ENCODE measurements at regions not wholly inside any gene's neighbourhood (a gene's known extent, or its start where the extent isn't known, plus 50 kb on each side); places are given as distances from the start of the nearest gene placed in this dataset.

GRCh38 chrX:139020801-139021200 is 309.3 kb upstream of the FGF13 start:
- no peak overlapping the region for H3K4me3 Mint-ChIP-seq

GRCh38 chrX:139018436-139018835 is 306.9 kb upstream of the FGF13 start:
- H3K4me3 ChIP-seq (ENCODE audit: low read length): no peak overlapping the region
- Mint-ChIP-seq H3K4me3 (no peak overlapping the region), H3K9me3 (peaks cover 27% of the 10 kb centered on the region), H3K27me3 (ENCODE audit: insufficient read depth) (no peaks in the 10 kb centered on the region), H3K27ac (no peak overlapping the region), H3K36me3 (ENCODE audit: low read depth) (peaks cover 10% of the 10 kb centered on the region), H3K4me1 (no peaks in the 10 kb centered on the region)
- no peaks in the 10 kb centered on the region for H3K27me3 ChIP-seq (ENCODE audit: control insufficient read depth, insufficient read depth, low read length, poor library complexity, severe bottlenecking)
- H3K4me1 ChIP-seq (ENCODE audit: control insufficient read depth, insufficient read depth, low read length): no peaks in the 10 kb centered on the region
- TF ChIP-seq, protein P1, sequence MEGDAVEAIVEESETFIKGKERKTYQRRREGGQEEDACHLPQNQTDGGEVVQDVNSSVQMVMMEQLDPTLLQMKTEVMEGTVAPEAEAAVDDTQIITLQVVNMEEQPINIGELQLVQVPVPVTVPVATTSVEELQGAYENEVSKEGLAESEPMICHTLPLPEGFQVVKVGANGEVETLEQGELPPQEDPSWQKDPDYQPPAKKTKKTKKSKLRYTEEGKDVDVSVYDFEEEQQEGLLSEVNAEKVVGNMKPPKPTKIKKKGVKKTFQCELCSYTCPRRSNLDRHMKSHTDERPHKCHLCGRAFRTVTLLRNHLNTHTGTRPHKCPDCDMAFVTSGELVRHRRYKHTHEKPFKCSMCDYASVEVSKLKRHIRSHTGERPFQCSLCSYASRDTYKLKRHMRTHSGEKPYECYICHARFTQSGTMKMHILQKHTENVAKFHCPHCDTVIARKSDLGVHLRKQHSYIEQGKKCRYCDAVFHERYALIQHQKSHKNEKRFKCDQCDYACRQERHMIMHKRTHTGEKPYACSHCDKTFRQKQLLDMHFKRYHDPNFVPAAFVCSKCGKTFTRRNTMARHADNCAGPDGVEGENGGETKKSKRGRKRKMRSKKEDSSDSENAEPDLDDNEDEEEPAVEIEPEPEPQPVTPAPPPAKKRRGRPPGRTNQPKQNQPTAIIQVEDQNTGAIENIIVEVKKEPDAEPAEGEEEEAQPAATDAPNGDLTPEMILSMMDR (conservative IDR thresholded peaks at IDR 0.05): no peak
- no peaks in the 10 kb centered on the region for H3K36me3 ChIP-seq (ENCODE audit: control insufficient read depth, insufficient read depth, low read length)
- H3K9ac ChIP-seq (ENCODE audit: extremely low read depth, low read length, poor library complexity, severe bottlenecking): no peak overlapping the region
- H3K9me3 ChIP-seq (ENCODE audit: control insufficient read depth, low read length): peaks cover 12% of the 10 kb centered on the region
- no peak for DNase-seq
- no peak overlapping the region for H3K27ac ChIP-seq (ENCODE audit: low read depth, low read length)
- WGBS, 2 experiments (ENCODE audit: insufficient coverage in 1 of 2, insufficient read length in 1 of 2): 85% methylated on average over 2 of the region's 2 CpGs; no CpG with 5 or more reads in 1 of the 2 experiments

More at GRCh38 chrX:139020801-139021200, 309.3 kb upstream of the FGF13 start:
- peaks cover 6% of the 10 kb centered on the region for H3K9me3 ChIP-seq (ENCODE audit: control insufficient read depth, low read length)
- WGBS, 2 experiments (ENCODE audit: insufficient coverage in 1 of 2, insufficient read length in 1 of 2): no CpG with 5 or more reads among the region's 3 CpGs
- Mint-ChIP-seq H3K27me3 (ENCODE audit: insufficient read depth) (no peaks in the 10 kb centered on the region), H3K9me3 (peaks cover 5% of the 10 kb centered on the region), H3K36me3 (ENCODE audit: low read depth) (peaks cover under 1% of the 10 kb centered on the region), H3K4me1 (no peaks in the 10 kb centered on the region), H3K27ac (no peak overlapping the region)
- H3K4me3 ChIP-seq (ENCODE audit: low read length): no peak overlapping the region
- no peaks in the 10 kb centered on the region for H3K27me3 ChIP-seq (ENCODE audit: control insufficient read depth, insufficient read depth, low read length, poor library complexity, severe bottlenecking)
- no peaks in the 10 kb centered on the region for H3K4me1 ChIP-seq (ENCODE audit: control insufficient read depth, insufficient read depth, low read length)
- TF ChIP-seq, protein P1 (conservative IDR thresholded peaks at IDR 0.05): no peak
- no peak overlapping the region for H3K9ac ChIP-seq (ENCODE audit: extremely low read depth, low read length, poor library complexity, severe bottlenecking)
- H3K27ac ChIP-seq (ENCODE audit: low read depth, low read length): no peak overlapping the region
- DNase-seq: no peak
- no peaks in the 10 kb centered on the region for H3K36me3 ChIP-seq (ENCODE audit: control insufficient read depth, insufficient read depth, low read length)

GRCh38 chrX:139015627-139016026 is 304.1 kb upstream of the FGF13 start:
- no peak overlapping the region for H3K27ac Mint-ChIP-seq
- Histone ChIP-seq H3K27ac (ENCODE audit: low read depth, low read length) (no peak overlapping the region), H3K36me3 (ENCODE audit: control insufficient read depth, insufficient read depth, low read length) (no peaks in the 10 kb centered on the region), H3K4me1 (ENCODE audit: control insufficient read depth, insufficient read depth, low read length) (no peaks in the 10 kb centered on the region), H3K4me3 (ENCODE audit: low read length) (no peak overlapping the region), H3K9ac (ENCODE audit: extremely low read depth, low read length, poor library complexity, severe bottlenecking) (no peak overlapping the region), H3K9me3 (ENCODE audit: control insufficient read depth, low read length) (peaks cover 21% of the 10 kb centered on the region), H3K27me3 (ENCODE audit: control insufficient read depth, insufficient read depth, low read length, poor library complexity, severe bottlenecking) (no peaks in the 10 kb centered on the region)
- H3K9me3 Mint-ChIP-seq: peaks cover 45% of the 10 kb centered on the region
- H3K4me1 Mint-ChIP-seq: no peaks in the 10 kb centered on the region
- no peaks in the 10 kb centered on the region for H3K27me3 Mint-ChIP-seq (ENCODE audit: insufficient read depth)
- H3K4me3 Mint-ChIP-seq: no peak overlapping the region
- TF ChIP-seq, protein P1 (conservative IDR thresholded peaks at IDR 0.05): no peak
- H3K36me3 Mint-ChIP-seq (ENCODE audit: low read depth): peaks cover 15% of the 10 kb centered on the region
- no peak for DNase-seq
- 100% methylated on average over 1 of the region's 1 CpG; no CpG with 5 or more reads in 1 of the 2 experiments for WGBS, 2 experiments (ENCODE audit: insufficient coverage in 1 of 2, insufficient read length in 1 of 2)

All from endodermal cell (in vitro differentiated cells).